ENCODE measurements at regions not wholly inside any gene's neighbourhood (a gene's known extent, or its start where the extent isn't known, plus 50 kb on each side); places are given as distances from the start of the nearest gene placed in this dataset.

DNA sequence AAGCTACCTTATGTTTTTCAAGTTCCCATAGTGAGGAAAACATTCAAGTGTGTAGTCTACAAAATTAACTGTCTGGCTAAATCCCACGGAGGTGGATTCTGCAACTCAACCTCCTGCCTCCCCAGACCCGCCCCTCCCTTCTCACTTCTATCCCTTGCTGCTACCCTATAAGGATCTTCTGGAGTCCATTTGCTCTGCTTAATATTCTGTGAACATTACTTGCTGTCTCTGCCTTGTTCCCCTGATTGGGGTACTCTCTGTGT, 163.2 kb downstream of the KCNE4 start:
- Mint-ChIP-seq H3K4me3 (no peak overlapping the region), H3K27me3 (ENCODE audit: low read depth) (no peaks in the 10 kb centered on the region), H3K27ac (no peak overlapping the region), H3K36me3 (peaks cover 5% of the 10 kb centered on the region; the same call in 1 of the 2 replicates), H3K9me3 (peaks cover 6% of the 10 kb centered on the region), H3K4me1 (peaks cover 14% of the 10 kb centered on the region)
- no peak; the same call in 1 of the 2 replicates for ATAC-seq
- ChIA-PET CTCF (no interaction called here), POLR2A (no interaction called here)
- DNase-seq (ENCODE audit: low spot score), result no peak
- TF ChIP-seq, protein P1, sequence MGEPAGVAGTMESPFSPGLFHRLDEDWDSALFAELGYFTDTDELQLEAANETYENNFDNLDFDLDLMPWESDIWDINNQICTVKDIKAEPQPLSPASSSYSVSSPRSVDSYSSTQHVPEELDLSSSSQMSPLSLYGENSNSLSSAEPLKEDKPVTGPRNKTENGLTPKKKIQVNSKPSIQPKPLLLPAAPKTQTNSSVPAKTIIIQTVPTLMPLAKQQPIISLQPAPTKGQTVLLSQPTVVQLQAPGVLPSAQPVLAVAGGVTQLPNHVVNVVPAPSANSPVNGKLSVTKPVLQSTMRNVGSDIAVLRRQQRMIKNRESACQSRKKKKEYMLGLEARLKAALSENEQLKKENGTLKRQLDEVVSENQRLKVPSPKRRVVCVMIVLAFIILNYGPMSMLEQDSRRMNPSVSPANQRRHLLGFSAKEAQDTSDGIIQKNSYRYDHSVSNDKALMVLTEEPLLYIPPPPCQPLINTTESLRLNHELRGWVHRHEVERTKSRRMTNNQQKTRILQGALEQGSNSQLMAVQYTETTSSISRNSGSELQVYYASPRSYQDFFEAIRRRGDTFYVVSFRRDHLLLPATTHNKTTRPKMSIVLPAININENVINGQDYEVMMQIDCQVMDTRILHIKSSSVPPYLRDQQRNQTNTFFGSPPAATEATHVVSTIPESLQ (CRISPR knock-in tag; IDR thresholded peaks at IDR 0.05), result no peak
- TF ChIP-seq ZNF396 (CRISPR knock-in tag; IDR thresholded peaks at IDR 0.05; ENCODE audit: borderline replicate concordance) (no peak), MXD4 (CRISPR knock-in tag; IDR thresholded peaks at IDR 0.05; ENCODE audit: borderline replicate concordance) (no peak), ELF4 (CRISPR knock-in tag; IDR thresholded peaks at IDR 0.05; ENCODE audit: low read depth) (no peak), ZNF121 (CRISPR knock-in tag; IDR thresholded peaks at IDR 0.05) (no peak), ESRRA (CRISPR knock-in tag; IDR thresholded peaks at IDR 0.05; ENCODE audit: borderline replicate concordance) (no peak), ZBTB43 (CRISPR knock-in tag; IDR thresholded peaks at IDR 0.05) (no peak), TCF7 (CRISPR knock-in tag; IDR thresholded peaks at IDR 0.05; ENCODE audit: low read depth) (no peak), GABPB1 (CRISPR knock-in tag; IDR thresholded peaks at IDR 0.05) (no peak), ZNF232 (CRISPR knock-in tag; IDR thresholded peaks at IDR 0.05) (no peak), NFE2L1 (CRISPR knock-in tag; IDR thresholded peaks at IDR 0.05) (no peak), ZBTB21 (CRISPR knock-in tag; IDR thresholded peaks at IDR 0.05; ENCODE audit: borderline replicate concordance) (no peak), PREB (CRISPR knock-in tag; IDR thresholded peaks at IDR 0.05; ENCODE audit: borderline replicate concordance) (no peak), CBFB (CRISPR knock-in tag; IDR thresholded peaks at IDR 0.05; ENCODE audit: low read depth) (no peak), ZNF532 (CRISPR knock-in tag; IDR thresholded peaks at IDR 0.05; ENCODE audit: borderline replicate concordance) (no peak), AR (CRISPR knock-in tag; IDR thresholded peaks at IDR 0.05) (no peak), TP53 (CRISPR knock-in tag; IDR thresholded peaks at IDR 0.05) (no peak)
- TF ChIP-seq, protein P2, sequence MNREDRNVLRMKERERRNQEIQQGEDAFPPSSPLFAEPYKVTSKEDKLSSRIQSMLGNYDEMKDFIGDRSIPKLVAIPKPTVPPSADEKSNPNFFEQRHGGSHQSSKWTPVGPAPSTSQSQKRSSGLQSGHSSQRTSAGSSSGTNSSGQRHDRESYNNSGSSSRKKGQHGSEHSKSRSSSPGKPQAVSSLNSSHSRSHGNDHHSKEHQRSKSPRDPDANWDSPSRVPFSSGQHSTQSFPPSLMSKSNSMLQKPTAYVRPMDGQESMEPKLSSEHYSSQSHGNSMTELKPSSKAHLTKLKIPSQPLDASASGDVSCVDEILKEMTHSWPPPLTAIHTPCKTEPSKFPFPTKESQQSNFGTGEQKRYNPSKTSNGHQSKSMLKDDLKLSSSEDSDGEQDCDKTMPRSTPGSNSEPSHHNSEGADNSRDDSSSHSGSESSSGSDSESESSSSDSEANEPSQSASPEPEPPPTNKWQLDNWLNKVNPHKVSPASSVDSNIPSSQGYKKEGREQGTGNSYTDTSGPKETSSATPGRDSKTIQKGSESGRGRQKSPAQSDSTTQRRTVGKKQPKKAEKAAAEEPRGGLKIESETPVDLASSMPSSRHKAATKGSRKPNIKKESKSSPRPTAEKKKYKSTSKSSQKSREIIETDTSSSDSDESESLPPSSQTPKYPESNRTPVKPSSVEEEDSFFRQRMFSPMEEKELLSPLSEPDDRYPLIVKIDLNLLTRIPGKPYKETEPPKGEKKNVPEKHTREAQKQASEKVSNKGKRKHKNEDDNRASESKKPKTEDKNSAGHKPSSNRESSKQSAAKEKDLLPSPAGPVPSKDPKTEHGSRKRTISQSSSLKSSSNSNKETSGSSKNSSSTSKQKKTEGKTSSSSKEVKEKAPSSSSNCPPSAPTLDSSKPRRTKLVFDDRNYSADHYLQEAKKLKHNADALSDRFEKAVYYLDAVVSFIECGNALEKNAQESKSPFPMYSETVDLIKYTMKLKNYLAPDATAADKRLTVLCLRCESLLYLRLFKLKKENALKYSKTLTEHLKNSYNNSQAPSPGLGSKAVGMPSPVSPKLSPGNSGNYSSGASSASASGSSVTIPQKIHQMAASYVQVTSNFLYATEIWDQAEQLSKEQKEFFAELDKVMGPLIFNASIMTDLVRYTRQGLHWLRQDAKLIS (CRISPR knock-in tag; IDR thresholded peaks at IDR 0.05; ENCODE audit: borderline replicate concordance), result no peak
- TF ChIP-seq, protein P3, sequence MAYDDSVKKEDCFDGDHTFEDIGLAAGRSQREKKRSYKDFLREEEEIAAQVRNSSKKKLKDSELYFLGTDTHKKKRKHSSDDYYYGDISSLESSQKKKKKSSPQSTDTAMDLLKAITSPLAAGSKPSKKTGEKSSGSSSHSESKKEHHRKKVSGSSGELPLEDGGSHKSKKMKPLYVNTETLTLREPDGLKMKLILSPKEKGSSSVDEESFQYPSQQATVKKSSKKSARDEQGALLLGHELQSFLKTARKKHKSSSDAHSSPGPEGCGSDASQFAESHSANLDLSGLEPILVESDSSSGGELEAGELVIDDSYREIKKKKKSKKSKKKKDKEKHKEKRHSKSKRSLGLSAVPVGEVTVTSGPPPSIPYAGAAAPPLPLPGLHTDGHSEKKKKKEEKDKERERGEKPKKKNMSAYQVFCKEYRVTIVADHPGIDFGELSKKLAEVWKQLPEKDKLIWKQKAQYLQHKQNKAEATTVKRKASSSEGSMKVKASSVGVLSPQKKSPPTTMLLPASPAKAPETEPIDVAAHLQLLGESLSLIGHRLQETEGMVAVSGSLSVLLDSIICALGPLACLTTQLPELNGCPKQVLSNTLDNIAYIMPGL (CRISPR knock-in tag; IDR thresholded peaks at IDR 0.05), result no peak
